Renal cortical epithelial cell (primary cell): ENCODE measurements at regions not wholly inside any gene's neighbourhood (a gene's known extent, or its start where the extent isn't known, plus 50 kb on each side); places are given as distances from the start of the nearest gene placed in this dataset.
"Not testable (repeated sequence)": the region's sequence is repeated elsewhere in the genome, so short reads cannot be mapped to it uniquely, and the experiment has no call there.

Source experiments
- DNase-seq: peaks from one replicate; pipeline ENCODE4 v3.0.0-alpha.2; 2011; ENCODE audit warnings: low read depth

DNA sequence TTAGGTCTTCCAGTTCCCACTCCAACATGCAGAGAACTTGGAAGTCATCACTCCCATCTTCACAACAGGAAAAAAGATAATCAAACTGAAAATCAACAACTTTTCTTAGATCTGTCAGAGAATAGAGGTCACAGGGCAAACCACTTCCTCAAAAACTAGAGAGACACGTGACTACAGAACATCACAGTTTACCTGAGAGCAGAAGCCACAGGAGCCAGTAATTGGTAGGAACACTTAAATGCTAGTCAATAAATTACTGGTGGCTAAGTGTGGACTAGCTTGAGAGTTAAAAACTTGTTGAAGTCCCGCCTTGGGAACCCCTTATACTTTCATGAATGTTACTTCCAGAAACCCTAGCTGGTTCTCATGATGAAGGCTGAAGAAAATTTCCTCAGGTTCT is 81.1 kb downstream of the THSD1 start:
- DNase-seq = not testable (repeated sequence)

DNA sequence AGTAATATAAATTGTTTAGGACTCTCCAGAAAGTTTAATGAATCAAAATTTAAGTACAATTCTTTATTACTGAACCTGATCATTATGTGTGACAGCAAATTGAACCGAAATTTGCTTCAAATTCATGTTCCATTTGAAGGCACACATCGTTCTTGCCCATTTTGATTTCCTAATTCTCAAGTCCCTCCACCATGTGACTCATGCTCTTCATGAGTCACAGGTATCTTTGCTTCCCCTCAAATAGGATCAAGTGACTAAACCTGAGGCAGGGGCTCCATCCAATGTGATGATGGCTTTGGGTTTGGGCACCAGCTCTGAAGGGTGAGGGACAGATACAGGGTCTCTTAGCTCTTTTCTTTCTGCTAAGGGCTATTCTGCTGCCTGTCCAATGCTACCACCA is 86.1 kb downstream of the THSD1 start:
- DNase-seq = peak; percentile 29

DNA sequence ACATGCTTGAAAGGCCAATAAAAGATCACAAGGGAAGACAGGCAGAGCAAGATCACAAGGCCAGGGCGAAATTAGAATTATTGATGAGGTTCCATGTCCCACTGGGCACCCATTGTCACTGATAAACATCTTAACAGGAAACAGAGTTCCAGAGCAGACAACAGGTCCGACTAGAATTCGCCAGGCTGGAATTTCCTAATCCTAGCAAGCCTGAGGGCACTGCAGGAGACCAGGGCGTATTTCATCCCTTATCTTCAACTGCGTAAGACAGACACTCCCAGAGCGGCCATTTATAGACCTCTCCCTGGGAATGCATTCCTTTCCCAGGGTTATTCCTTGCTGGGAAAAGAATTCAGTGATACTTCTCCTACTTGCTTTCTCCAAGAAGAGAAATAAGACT is 96.1 kb downstream of the THSD1 start:
- not testable (repeated sequence) for DNase-seq

DNA sequence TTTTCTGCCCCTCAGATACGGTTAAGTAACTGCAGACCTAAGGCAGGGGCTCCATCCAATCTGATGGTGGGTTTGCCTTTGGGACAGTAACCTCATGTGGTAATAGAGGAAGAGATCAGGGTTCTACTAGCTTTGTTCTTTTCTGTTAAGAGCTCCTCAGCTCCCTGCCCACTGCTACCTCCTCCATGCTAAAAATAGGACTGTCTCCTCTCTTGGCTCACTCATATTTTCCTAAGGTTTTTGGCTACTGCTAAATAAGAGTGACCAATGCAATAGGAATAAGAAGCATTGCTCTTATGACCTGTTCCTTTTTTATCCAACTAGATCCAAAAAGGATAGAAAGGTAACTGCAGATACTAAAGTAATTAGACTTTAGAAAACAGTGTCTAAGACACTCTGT is 99.6 kb downstream of the THSD1 start:
- DNase-seq = not testable (repeated sequence)

DNA sequence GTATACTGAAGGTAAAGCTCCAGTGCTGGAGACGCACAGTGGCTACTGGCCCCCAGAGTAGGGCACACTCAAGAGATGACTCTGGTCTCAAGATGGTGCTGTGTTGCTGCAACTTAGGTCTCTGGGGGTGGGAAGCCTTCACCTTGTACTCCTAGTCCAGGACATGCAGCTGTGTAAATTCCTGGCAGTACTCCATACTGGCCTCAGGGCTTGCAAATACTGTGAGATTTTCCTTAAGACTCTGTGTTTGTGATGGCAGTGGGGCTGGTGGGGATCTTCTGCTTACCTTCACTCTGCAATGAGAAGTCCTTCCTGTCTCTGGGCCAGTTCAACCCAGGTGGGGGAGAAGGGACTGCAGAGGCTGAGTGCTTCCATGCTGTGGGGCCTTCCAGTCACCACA is 102.9 kb downstream of the THSD1 start:
- DNase-seq = not testable (repeated sequence)

DNA sequence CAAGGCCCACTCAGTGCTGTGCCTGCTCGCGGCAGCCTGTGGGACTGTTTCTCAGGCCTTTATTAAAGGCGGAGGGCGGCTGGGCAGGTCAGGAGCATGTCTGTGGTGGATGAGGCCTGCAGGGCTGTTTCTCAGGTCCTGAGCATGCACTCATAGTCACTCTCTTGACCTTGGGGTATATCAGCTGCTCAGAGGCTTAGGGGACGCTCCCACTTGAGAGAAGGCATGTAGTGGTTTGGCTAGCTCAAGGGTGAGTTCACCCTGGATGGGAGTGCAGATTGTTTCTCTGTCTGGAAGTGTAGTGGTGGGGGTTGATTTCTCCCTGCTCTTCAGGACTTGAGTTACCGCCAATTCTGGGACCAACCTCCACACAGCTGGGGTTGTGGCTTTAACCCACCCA is 103.3 kb downstream of the THSD1 start:
- not testable (repeated sequence) for DNase-seq

DNA sequence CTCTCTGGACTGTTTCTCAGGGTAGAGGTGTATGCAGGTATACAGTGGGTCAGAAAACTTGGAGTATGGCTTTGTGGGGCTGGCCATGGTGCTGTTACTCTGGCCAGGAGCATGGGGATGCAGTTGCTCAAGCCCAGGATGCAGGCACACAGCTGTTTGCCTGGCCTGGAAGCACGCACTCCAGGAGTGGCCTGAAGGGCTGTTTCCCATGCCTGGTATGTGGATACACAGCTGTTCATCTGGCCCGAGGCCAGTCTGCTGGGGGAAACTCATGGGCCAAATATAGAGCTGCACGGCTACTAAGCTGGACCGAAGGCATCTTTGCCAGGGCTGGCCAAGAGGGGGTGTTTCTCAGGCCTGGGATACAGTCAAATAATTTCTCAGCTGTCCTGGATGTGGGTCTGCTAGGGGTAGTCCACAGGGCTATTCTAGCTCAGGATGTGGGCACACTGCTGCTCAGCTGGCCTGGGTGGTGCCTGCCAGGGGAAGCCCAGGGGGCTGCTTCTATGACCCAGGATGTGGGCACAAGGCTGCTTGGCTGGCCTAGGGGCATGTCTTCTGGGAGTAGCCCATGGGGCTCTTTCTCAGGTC is 104.1 kb downstream of the THSD1 start:
- not testable (repeated sequence) for DNase-seq

DNA sequence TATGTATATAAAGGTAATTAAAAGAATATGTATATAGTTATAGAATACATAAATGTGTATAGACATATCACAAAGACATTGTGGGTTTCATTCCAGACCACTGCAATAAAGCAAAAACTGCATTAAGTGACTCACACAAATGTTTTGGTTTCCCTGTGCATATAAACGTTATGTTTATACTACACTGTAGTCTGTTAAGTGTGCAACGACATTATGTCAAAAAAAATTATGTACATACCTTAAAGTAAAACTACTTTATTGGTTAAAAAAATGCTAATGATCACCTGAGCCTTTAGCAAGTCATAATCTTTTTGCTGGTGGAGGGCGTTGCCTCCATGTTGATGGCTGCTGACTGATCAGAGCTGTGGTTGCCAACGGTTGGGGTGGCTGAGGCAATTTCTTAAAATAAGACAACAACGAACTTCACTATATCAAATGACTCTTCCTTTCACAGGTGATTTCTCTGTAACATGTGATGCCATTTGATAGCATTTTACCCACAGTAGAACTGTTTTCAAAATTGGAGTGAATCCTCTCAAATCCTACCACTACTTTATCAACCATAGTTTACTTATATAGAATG is 107.8 kb downstream of the THSD1 start:
- not testable (repeated sequence) for DNase-seq

DNA sequence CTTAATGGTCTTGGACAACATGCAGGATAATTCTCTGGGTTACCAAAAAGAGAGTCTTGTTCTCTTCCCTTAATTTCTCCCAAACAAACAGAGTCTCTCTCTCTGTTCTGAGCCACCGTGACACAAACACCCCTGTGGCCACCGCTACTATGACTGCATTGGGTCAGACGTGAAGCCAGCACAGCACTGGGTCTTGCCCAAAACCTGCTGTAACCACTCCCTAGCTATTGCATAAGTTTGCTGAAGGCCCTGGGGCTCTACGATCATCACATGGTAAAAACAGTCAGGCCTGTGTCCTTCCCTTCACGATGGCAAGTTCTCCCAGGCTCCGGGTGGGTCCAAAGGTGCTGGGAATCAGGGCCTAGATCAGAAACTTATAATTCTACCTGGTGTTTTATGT is 117.1 kb downstream of the THSD1 start:
- not testable (repeated sequence) for DNase-seq

DNA sequence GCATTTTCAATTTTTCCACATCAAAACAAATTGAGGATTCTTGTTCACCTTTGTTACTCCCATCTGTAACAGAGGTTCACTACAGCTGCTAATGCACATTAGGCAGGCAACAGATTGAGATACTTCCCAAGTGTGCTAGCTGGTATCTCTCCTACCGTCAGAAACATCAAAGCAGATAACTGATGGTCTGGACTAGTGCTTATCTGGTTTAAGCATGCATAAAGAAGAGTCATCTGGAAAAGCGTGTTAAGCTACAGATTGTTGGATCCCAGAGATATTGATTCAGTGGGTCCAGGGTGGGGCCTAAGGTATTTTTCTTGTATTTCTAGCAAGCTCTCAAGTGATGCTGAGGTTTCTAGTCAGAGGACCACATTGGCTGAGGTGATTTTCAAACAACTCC is 122.0 kb upstream of the NEK3 start:
- not testable (repeated sequence) for DNase-seq

DNA sequence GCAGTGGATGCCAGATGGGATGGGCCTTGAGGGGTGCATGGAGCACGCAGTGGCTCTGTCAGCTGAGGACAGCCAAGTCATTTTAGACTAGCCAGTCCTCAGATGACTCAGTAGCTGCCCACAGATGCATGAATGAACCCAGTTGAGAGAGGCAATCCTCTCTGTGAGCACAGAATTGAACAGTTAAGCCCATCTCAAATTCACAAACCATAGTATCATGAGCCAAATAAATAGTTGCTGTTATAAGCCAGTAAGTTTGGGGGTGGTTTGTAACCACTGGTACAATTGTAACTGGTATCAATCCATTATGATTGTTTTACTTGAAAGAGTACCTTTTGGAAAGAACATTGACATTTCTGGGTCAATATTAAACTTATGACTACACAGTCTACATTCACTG is 120.0 kb upstream of the NEK3 start:
- DNase-seq = not testable (repeated sequence)

DNA sequence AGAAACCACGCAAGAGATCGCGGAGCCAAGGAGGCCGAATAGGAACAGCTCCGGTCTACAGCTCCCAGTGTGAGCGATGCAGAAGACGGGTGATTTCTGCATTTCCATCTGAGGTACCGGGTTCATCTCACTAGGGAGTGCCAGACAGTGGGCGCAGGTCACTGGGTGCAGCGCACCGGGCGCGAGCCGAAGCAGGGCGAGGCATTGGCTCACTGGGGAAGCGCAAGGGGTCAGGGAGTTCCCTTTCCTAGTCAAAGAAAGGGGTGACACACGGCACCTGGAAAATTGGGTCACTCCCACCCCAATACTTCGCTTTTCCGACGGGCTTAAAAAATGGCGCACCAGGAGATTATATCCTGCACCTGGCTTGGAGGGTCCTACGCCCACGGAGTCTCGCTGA is 94.9 kb upstream of the NEK3 start:
- DNase-seq = not testable (repeated sequence)

DNA sequence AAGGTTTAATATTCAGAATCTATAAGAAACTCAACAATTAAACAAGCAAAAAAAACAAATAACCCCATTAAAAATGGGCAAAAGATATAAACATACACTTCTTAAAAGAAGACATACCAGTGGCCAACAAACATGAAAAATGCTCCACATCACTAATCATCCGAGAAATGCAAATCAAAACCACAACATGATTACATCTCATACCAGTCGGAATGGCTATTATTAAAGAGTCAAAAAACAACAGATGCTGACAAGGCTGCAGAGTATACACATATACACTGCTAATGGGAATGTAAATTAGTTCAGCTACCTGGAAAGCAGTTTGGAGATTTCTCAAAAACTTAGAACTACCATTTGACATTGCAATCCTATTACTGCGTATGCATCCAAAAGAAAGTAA is 81.4 kb upstream of the NEK3 start:
- peak; percentile 2 for DNase-seq

DNA sequence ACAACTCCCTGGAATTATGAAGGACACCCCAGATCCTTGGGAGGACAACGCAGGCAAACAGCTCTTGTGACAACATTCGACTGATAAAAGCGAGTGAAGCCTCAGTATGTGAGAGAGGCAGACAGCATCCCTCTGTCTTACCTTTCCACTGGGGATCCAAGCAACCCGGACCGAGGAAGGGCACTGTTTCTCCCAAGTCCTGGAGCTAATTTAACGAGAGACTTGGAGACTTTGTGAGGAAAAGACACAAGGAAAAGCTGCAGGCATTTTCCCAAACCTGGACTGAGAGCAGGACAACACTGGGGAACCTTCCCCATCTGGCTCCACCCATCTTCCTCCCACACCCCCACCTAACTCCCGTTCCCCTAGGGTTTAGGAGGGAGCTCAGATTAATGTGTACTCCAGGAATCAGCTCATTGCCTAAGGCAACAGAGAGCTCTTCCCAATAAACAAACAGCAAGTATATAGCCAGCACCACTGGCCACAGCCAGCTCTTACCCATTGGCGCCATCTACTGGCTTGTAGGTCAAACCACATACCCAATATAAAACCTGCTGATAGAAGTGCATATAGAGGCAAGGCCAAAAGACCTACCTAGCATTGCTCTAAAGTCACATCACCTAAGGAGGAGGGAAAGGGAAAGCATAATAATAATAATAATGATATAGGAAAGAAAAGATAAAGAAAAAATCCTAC is 76.7 kb upstream of the NEK3 start:
- peak; percentile 62 for DNase-seq

DNA sequence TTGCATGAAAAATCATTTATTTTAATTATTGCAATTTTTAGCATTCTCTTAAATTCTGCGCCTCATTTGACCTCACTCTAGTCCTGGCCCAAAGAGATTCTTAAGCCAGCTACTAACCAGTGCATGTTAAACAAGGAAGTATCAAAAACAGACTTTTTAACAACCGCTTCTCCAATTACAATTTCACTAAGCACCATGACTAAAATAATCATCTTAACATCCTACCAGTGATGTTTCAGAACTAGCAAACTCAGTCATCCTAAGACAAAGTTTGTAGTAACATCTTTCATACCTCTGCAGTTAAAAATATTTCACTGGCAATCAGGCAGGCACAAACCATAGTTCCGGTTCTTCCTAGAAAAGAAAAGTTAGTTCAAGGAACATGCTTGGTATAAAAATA is 75.5 kb upstream of the NEK3 start:
- not testable (repeated sequence) for DNase-seq

DNA sequence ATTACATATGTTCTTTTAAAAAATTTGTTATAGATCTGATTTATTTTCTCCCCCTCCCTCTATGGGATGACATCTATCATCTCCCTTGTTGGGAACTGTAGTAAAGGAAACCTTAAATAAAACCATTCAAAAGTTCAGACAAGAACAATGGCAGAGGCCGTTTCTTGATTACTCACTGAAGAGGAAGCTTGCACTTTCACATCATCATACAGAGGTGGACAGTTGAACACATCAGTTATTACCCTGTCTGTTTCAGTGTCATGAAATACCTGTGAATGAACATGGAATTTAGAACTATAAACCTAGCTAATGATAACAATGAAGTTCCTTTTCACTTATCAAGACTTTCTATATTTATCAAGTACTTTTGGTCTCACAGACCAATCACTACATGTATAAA is 63.7 kb upstream of the NEK3 start:
- DNase-seq = not testable (repeated sequence)

DNA sequence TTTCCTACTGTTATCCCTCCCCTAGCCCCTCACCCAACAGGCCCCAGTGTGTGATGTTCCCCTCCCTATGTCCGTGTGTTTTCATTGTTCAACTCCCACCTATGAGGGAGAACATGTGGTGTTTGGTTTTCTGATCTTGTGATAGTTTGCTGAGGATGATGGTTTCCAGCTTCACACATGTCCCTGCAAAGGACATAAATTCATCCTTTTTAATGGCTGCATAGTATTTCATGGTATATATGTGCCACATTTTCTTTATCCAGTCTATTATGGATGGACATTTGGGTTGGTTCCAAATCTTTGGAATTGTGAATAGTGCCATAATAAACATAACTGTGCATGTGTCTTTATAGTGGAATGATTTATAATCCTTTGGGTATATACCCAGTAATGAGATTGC is 54.5 kb upstream of the NEK3 start:
- not testable (repeated sequence) for DNase-seq

DNA sequence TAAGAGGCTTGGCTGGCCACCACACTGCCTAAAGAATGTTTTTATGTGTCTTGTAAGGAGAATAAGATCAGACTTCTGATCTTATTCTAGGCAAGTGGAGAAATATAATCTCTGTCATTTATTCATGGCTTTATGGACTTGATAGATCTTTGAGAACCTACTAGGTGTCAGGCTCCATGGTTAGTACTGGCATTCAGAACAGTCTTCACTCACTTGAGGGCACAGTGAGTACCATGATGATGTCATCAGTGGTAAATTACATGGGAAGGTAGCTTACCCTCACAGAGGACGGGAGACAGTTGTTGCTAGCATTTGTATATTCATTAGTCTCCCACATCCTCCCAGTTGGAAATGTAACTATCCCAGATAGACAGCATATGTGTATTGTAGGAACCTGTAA is 53.5 kb upstream of the NEK3 start:
- not testable (repeated sequence) for DNase-seq

DNA sequence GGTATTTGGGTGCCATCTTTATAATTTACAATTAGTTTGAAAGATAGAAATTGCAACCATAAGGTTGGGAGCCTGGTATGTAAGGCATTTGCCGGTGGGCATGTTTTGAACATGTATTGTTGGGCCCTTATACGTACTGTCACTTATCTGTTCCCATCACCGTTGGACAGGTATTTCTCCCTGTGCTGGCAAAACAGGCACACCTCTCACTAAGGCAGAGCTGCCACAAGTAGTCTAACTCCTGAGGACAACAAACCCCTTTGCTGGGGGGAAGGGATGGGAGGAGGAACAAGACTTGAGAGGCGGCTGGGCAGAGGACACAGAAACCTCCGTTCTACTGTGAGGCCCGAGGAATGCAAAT is 52.0 kb upstream of the NEK3 start:
- not testable (repeated sequence) for DNase-seq

DNA sequence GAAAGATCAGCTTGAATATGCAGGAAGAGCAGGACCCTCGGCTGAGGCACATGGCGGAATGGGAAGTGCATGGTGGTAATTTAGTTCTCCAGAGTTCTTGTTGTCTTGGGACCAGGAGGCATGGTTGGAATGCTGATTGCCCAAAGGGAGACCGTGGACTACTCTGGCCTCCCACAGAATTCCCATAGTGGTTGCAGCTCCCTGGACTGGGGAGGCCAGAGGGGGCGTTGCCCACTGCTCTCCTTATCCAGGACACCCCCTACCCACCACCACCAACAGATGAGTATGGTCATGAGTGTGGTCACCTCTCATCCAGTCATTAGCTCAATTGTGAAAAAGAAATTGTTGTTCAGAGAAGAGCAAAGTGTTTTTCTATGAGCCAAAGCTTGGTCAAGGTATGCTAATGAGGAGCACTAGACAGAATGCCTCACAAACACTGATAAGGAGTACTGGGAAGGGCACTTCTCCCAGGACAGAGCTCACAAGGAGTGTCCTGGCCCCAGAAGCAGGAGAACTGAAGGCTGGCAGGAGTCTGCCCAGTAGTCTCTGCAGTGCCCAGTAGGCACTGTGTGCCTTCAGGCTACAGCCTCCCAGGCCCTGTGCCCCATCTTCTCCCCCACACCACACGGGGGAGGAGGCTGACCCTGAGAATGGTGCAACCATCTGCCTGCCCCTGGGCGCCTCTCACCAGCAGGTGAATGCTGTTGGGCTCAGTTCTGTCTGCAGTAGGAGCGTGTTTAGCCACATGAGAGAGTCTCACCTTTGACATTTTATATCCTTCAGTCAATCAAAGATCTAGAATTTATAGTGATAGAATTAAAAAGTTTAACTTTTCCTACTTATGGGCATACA is 51.4 kb upstream of the NEK3 start:
- DNase-seq = not testable (repeated sequence)
